ENCODE measurements at regions not wholly inside any gene's neighbourhood (a gene's known extent, or its start where the extent isn't known, plus 50 kb on each side); places are given as distances from the start of the nearest gene placed in this dataset.

DNA sequence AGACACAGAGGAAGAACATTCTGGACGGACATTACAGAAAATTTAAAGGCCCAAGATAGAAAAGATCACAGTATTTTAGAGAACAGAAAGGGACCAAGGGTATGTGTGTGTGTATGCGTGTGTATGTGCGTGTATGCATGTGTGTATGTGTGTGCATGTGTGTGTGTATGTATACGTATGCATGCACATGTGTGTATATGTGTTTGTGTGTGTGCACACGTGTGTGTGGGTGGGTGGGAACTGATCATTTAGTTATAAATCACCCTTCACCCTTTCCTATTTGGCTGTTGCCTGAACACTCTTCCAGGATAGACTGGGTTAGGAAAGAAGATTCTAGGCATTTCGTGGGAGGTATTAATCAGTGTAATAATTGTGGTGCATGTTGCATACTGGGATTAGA, 634.4 kb downstream of the DHX35 start:
- TF ChIP-seq POLR2A (IDR thresholded peaks at IDR 0.05; ENCODE audit: low read length) = no peak
- TF ChIP-seq GATA1 (IDR thresholded peaks at IDR 0.05; ENCODE audit: low read depth, low read length) = no peak
